Fibroblast of peridontal ligament (primary cell): ENCODE measurements at regions not wholly inside any gene's neighbourhood (a gene's known extent, or its start where the extent isn't known, plus 50 kb on each side); places are given as distances from the start of the nearest gene placed in this dataset.

Source experiments
- DNase-seq: peaks from one replicate; pipeline ENCODE4 v3.0.0-alpha.2; 2010; ENCODE audit errors: extremely low read depth

DNA sequence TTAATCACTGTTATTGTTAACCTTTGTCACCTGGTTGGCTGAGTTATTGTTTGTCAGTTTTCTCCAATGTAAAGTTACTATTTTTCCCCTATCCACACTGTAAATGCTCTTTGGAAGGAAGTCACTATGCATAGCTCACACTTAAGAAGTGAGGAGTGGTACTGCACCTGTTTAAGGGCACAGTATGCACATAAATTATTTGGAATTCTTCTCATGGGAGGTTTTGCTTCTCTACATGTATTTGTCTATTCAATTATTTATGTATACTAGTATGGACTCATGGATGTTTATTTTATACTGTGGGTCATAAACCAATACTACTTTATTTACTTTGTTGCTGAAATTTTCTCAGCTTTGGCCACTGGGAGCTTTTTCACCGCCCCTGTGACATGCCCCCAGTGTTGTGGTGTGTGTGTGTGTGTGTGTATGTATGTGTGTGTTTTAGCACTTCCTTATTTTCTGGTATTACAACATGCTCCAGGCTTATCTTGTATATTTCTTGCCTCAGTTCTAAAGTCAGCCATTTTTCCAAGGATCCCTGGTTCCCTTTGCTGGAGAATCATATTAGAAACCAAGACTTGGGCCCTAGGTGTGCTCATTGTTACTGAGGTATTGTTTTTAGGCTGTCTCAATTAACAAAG is 290.5 kb downstream of the KBTBD8 start:
- DNase-seq, result no peak

DNA sequence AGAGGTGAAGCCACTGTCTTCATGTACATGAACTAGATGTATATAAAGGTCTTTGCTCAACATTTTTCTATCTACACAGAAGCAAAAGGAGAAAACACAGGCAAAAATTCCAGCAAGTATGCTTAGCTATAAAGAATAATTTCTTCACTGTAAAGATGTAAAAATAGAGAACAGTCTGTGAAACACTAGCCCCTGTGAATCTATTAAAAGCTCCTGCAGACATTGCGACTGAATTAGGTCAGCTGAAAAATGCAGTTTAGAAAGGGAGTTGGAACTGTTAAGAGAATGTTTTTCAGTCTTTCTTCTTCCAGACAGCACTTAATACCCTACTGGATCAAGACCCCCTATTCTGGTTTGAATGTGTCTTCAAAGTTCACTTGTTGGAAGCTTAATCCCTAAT is 291.5 kb downstream of the KBTBD8 start:
- DNase-seq, result no peak

DNA sequence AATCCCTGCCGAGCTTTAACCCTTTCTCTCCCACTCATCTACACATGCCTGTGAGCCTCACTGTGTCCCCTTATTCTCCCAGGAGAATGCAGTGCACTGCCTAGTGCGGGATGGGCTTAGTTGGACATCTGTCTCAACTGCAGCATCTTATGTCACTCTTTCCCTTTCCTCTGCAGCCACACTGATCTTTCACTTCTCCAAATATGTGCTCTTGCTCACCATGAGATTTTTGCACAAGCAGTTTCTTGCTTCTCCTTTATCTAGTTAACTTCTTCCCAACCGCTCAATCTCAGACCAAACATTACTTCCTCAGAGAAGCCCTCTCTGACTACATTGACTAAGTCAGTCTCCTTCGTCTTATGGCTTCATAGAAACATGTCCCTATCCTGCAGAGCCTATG is 292.3 kb downstream of the KBTBD8 start:
- no peak for DNase-seq

DNA sequence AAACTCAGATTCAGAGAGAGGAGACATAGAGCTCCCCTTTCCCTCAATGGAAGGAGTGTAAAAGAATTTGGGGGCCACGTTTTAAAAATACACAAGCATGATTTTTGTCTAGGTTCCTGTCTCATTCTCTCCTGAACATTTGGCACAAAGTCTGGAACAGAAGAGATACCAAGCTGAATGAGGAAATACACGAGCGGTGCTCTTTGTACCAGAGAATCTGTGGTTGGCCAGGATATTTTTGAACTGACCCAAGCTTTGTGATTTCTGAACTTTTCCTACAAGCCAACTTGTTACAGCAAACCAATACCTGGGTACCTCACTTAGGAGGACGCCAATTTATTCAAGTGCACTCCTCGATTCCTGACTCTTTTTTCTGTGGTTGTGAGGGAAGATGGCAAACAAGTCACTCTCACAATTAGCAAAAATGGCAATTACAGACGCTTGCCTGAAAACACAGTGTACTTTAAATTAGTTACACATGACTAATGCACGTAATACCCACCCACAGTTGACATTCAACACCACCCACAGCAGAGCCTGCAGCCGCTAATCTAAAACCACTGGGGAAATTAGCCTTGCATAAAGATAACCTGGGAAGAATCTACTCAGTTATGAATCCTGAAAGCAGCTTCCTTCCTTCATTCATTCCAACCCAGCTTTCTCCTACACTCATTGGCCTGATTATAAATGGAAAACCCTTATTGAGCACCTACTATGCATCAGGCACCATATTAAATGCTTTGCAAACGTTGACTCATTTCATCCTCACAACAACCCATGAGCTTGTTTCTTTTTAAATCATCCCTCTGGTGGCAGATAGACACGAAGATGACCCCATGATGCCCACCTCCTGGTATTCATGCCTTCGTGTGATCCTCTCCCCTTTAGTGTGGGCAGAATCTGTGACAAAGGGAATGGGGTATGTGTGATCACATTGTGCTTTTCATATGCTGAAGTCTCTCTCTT is 293.5 kb downstream of the KBTBD8 start:
- DNase-seq, result no peak

DNA sequence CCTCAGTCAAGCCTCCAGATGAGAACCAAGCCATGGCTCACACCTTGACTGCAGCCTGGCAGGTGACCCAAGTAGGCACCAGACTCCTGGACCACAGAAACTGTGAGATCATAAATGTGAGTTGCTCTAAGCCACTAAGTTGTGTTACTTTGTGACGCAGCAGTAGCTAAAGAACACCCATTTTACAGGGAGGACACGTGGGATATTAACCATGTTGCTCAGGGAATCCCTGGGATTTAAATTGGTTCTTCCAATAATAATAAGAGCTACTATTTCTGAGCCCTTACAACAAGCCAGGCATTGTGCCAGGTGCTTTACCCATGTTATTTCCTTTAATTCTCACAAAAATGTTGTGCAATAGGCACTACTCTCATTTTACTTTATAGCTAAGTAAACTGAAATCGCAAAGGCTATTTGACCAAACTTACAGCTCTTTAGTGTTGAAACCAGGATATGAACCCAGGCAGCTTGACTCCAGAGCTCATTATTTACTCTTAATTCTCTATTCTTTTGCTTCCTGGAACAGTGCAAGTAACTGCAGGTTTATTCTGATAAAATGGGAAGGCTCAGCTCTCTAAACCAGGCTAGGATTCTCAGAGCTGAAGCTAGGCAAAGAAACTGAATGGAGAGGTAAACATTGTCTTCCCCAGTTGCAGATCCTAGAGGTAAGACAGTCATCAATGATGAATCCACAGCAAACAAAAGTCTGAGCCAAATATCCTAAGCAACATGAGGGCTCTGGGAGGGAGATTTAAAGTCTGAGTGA is 294.4 kb downstream of the KBTBD8 start:
- DNase-seq, result peak; percentile 2

DNA sequence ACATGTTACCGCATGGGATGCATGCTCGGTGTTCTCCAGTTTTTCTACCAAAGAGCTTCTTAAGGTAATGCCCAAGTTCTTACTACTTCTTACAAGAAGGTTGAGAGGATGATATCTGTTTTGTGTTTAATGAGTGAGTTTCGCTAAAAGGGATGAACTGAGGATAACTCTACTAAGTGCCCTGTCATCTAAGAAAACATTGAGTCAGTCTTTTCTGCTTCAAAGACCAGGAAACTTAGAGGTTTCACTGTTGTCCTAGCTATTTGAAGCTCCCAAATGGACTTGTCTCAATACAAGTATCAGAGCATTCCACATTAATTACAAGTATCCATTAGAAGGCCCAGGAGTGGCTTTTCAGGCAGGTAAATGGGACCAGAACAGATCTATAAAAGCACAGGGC is 296.2 kb downstream of the KBTBD8 start:
- no peak for DNase-seq

DNA sequence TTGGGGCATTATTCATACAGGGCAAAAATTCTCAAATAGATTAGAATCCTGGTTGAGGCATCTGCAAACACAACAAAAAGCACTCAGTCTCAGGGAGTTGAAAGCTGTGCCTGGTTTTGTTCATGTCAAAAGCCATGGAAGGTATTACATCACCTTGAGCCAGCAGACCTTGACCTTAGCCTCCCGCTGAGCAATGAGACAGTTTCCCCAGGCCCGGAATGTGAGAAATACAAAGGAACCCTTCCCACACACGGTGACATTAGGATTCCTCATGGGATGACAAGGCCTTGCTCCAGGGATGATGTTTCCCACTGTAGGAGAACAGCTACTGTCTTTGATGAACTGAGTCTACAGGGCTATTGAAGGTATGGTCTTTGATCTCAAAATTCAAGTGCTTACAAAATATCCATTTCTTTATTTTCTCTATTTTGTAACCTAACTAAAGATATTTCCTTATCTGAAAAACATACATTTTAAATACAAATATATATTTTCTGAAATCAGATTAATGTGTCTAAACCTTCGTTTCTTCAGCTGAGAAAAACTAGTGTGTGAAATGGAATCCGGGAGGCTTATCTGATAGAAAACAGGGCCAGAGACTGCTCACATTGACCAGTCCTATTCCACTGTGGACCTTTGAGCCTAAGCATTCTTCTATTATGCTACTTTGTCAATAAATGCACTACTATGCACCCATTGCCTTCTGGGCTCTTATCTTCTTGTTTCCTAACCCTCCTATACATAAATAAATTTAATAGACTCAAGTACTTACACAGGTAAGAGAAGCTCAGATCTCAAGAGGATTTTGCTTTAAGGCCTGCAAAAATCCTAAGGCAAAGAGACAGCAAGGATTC is 298.2 kb downstream of the KBTBD8 start:
- no peak for DNase-seq

DNA sequence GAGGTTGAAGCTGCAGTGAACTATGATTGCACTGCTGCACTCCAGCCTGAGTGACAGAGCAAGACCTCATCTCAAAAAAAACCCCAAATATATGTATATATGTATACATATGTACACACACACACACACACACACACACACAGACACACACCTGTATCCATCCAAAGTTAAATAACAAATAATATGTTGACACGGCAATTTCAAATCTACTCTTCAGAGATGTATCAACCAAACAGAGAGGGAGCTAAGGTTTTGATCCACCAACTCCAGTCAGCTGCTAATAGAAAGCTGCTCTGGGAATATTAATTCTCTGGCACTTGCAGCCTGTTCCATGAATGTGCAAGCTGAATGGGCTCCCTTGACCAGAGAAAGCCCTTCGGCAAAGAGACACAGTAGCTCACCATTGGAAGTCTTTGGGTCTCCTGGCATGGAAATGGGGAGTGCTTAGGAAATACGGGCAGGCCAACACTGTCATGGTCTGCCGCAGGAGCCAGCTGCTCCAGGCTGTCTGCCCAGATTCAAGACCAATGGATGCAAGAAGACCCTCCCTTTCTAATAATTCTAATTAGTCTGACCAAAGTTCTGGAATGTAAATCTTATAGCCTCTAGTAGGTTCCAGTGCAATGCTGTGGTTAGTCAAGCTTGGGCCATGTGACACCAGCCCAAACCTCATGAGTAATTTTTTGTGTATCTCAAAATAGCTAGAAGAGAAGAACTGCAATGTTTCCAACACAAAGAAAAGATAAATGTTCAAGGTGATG is 299.8 kb downstream of the KBTBD8 start:
- DNase-seq, result no peak

DNA sequence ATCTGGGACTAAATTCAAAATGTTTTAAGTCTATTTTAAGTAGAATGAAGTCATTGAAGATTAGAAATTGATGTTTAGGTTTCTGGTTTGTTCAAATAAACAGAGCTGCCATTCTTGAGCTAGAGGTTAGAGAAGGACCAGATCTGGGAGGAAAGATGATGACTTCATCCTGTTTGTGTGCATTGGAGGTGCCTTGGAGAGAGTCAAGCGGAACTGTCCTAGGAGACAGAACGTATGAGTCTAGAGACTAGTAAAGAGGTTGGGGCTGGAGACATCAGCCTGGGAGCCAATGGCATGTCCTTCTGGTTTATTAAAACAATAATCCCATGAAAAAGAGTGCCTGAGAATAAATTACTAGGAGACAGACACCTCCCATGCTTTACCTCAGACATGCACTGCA is 303.4 kb downstream of the KBTBD8 start:
- DNase-seq, result no peak

DNA sequence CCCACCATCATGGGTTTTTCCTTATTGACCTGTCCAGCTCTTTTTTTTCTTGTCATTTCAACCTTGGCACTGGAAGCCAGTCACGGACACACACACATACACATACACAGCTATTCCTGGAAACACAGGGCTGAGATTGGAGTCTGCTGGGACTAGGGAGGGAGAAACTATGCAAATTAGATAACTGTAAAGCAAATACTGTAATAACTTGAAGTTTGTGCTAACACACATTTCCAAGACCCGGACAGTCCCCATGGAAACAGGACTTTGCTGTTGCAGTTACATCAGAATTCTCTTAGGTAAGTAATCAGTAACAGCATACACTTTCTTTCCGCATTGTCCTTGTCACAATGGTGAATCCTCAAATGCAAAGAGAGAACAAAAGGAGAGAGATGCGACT is 304.4 kb downstream of the KBTBD8 start:
- no peak for DNase-seq

DNA sequence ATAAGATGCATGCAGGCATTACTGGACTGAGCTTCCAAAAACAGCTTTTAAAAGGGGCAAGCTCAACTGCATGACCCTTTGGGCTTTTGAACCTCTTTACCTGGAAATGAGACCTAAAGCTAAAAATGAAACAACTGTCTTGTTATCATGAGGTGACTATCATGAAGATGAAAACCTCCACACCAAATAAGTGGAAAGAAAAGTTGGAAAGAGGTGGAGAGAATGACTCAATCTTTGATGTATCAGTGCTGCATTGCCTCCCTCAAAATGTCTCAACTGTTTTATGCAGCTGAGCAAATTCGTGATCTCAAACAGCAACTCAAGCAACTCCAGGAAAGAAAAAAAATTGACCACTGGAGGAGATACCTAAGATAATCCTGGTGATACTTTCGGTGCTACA is 307.1 kb downstream of the KBTBD8 start:
- no peak for DNase-seq

DNA sequence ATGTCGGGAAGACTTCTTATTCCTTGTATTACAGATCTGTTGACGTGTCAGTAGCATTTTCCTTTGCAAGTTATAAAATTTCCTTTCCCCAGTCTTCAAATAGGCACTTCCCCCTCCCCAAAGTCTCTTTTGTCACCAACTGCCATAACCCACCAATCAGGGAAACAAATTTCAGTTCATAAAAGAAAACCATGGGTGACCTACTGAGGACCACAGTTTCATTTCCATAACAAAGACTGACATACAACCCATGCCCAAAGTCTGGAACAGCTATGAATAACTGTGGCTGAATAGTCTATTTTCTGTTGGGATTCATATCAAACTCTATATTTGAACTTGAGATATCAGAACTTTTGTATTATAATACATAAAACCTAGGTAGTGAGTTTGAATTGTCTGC is 307.8 kb downstream of the KBTBD8 start:
- no peak for DNase-seq

DNA sequence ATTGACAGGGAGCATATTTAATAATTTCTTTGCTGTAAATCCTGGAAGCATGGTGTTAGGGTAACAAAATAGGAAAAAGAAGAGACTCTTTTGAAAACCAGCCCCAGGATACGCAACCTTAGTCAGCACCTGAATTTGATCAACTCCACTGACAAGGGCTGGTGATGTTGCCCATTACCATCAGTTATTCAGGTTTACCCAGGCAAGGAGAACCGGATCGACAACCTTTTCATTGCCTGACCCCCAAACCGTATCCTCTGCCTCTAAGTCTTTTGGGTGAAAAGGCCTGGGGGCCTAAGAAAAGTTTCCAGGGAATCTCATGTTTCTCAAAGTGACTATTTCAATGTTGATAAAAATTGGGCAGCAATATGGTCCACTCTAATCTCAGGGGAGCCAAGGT is 313.3 kb downstream of the KBTBD8 start:
- DNase-seq, result no peak

DNA sequence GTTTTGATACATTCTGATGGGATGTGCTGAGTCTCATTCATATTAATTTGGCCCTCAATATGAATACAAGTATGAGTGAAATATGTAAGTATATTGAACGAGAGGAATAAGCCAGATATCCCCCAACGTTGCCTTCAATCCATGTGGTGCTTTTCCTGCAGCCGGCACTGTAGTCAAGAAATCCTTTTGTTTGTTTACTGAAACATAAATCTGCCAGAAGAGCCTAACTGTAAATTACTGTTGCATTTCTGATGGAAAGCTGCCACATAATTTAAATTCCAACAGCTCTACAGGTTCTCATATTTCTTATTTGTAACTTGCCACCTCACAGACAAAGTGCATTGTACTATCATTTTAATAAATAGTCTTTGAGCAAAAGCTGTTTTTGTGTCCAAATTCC is 314.0 kb downstream of the KBTBD8 start:
- DNase-seq, result no peak

DNA sequence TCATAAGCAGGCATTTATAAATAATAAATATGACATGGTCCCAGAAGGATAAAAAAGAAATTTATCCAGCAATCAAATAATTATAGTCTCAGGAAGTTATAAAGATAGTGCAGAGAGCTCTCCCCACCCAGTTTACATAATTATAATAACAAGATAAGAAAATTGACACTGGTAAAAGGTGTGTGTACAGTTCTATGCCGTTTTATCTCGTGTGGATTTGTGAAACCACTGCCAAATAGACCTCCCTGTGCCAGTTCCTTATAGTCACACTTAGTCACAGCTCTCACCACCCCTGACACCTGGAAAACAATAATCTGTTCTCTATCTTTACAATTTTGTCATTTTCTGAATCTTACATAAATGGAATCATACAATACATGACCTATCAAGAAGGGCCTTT is 320.1 kb downstream of the KBTBD8 start:
- DNase-seq, result no peak

DNA sequence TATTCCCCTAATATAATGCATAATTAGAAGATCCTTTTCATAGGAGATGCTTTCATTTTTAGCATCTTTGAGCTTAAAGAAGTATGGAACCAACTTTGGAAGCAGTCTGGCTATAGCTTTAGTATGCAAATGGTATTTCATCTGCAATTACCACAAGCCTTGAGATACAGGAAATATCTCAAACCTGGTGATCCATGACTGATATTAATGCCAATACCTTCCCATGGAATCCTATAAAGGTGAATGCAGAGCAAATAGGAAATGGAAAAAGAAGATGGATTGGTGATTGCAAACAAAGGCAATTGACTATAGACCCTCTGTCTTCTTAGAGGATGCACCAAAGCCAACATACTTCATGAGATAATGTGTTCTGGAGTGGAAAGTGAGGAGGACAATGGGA is 326.4 kb downstream of the KBTBD8 start:
- no peak for DNase-seq
